ENCODE measurements at regions not wholly inside any gene's neighbourhood (a gene's known extent, or its start where the extent isn't known, plus 50 kb on each side); places are given as distances from the start of the nearest gene placed in this dataset.

GRCh38 chr14:49992448-49992847 is 99.6 kb downstream of the ARF6 start:
- intact Hi-C loops (cut with DNase I; ENCODE audit: low total_unique reads): no loop called here
- TF ChIP-seq POLR2A (IDR thresholded peaks at IDR 0.05) (no peak), CTCF (IDR thresholded peaks at IDR 0.05) (no peak)

DNA sequence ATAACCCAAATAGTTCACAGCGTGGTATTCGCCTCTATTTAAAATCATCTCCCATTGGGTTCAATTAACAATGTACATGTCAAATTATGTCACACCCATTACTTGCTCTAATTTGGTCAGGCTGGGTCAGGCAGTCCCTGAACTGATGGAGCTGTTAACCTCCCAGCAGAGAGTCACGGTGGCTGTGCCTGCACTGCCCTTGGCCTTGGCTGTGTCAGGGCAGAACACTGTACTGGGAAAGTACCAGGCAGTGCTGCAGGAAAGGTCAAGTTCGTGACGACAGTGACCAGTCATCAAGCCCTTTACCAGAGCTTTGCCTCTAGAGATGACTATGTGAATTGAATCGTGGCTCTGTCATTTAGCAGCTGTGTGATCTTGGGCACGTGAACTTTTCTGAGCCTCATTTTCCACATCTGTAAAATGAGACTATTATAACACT is 100.0 kb downstream of the ARF6 start:
- intact Hi-C loops (cut with DNase I; ENCODE audit: low total_unique reads): no loop called here
- no peak overlapping the region for H3K4me3 ChIP-seq (ENCODE audit: low read depth, poor library complexity, severe bottlenecking)
- 52 to 67% methylated on average over 7 of the region's 7 CpGs for WGBS, 2 donors
- DNase-seq (ENCODE audit: low spot score in 2 of 2): no peak
- no peak for TF ChIP-seq POLR2A (IDR thresholded peaks at IDR 0.05)
- TF ChIP-seq CTCF (IDR thresholded peaks at IDR 0.05): peak in 1 of 3 donors; percentile 95

More at GRCh38 chr14:49992448-49992847, 99.6 kb downstream of the ARF6 start:
- peak in 1 of 2 donors; percentile 26 for DNase-seq (ENCODE audit: low spot score in 2 of 2)
- WGBS, 2 donors: 82 to 90% methylated on average over 4 of the region's 4 CpGs
- no peak overlapping the region for H3K4me3 ChIP-seq (ENCODE audit: low read depth, poor library complexity, severe bottlenecking)

DNA sequence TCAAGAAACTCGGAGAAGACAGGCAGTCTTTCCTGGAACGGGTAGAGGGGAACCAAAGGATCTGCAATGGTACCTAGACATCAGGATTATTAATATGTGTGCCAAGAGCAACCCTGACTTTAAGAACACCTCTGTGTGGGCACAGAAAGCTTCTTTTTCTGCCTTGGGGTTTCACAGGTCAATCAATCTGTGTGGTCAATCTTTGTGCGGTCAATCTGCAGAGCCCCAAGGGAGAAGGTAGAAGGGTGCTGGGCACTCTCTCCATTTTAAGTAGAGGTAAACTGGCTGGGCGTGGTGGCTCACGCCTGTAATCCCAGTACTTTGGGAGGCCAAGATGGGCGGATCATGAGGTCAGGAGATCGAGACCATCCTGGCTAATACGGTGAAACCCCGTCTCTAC is 100.7 kb downstream of the ARF6 start:
- DNase-seq (ENCODE audit: low spot score in 2 of 2): no peak
- no peak for TF ChIP-seq POLR2A (IDR thresholded peaks at IDR 0.05)
- TF ChIP-seq CTCF (IDR thresholded peaks at IDR 0.05): no peak
- intact Hi-C loops (cut with DNase I; ENCODE audit: low total_unique reads): no loop called here
- WGBS, 2 donors: 91 to 94% methylated on average over 9 of the region's 9 CpGs
- H3K4me3 ChIP-seq (ENCODE audit: low read depth, poor library complexity, severe bottlenecking): no peak overlapping the region

DNA sequence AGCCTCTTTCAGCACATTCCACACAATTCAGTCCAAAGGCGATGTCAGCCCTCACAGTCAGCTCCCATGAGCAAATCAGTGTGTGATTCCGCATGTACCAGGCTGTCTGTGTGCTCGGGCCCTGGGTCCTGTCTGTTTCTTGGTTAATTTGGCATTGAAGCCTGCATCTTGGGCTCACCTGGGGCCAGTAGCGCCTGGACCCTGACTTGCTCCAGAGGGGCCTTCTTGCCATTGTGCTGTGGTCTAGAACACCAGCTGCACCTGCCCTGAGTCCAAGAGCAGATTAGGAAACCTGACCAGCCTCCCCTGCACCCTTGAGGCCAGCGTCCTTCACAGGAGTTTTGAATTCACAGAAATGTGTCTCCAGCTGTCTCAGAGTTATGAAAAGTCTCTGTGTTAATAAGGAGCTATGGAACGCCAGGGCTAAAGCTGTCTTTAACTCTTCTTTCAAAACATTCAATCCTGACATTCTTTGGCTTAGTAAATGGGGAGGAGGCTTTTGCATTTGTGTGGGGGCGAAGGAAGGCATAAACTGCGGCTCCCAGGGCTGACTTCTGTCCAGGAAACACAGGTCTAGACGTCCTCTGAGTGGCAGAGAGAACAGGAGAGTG is 102.2 kb downstream of the ARF6 start:
- intact Hi-C loops (cut with DNase I; ENCODE audit: low total_unique reads): no loop called here
- WGBS, 2 donors: 82 to 83% methylated on average over 9 of the region's 9 CpGs

DNA sequence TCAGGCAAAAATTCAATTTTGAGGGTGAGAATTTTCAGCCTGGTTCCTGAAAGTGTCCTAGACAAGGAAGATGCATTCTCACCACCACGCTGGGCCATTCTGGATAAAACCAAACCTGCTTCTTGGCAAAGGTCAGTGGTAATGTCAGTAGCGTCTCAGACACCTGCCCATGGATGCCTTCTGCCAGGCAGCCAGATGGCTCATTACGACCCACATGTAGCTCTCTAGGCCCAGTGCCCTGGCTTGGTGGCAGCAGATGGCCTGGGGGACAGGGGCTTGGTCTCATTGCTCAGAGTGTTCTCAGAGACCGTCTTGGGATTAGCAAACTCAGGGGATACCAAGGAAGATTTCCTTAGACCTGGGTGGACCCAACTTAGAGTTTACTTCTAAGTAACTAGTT is 105.1 kb downstream of the ARF6 start:
- TF ChIP-seq CTCF (IDR thresholded peaks at IDR 0.05) (no peak), POLR2A (IDR thresholded peaks at IDR 0.05) (no peak)
- no peak overlapping the region for H3K4me3 ChIP-seq (ENCODE audit: low read depth, poor library complexity, severe bottlenecking)
- WGBS, 2 donors: 83 to 95% methylated on average over 4 of the region's 4 CpGs
- no peak for DNase-seq (ENCODE audit: low spot score in 2 of 2)
- intact Hi-C loops (cut with DNase I; ENCODE audit: low total_unique reads): no loop called here

More for the DNA sequence above, 102.2 kb downstream of the ARF6 start:
- no peak overlapping the region for H3K4me3 ChIP-seq (ENCODE audit: low read depth, poor library complexity, severe bottlenecking)
- TF ChIP-seq POLR2A (IDR thresholded peaks at IDR 0.05) (no peak), CTCF (IDR thresholded peaks at IDR 0.05) (no peak)
- DNase-seq (ENCODE audit: low spot score in 2 of 2): no peak

All from lower leg skin (tissue), 4 donors.